ENCODE measurements at regions not wholly inside any gene's neighbourhood (a gene's known extent, or its start where the extent isn't known, plus 50 kb on each side); places are given as distances from the start of the nearest gene placed in this dataset.

- Histone ChIP-seq H3K36me3 (ENCODE audit: control insufficient read depth in 2 of 2, insufficient read depth in 2 of 2, low read length in 1 of 2) (no peaks in the 10 kb centered on the region), H3K9me3 (ENCODE audit: control insufficient read depth in 2 of 2, insufficient read depth in 1 of 2, low read length in 1 of 2) (no peaks in the 10 kb centered on the region), H3K4me1 (ENCODE audit: control insufficient read depth in 2 of 2, insufficient read depth in 2 of 2, low read length in 2 of 2) (no peaks in the 10 kb centered on the region), H3K27me3 (ENCODE audit: control insufficient read depth in 2 of 2, insufficient read depth in 1 of 2, low read length in 1 of 2) (no peaks in the 10 kb centered on the region), H3K27ac (ENCODE audit: low read depth in 1 of 2, low read length in 1 of 2) (no peak overlapping the region), H3K4me3 (ENCODE audit: low read length in 2 of 2) (no peak overlapping the region)
- DNase-seq (ENCODE audit: low read depth in 6 of 9, low spot score in 9 of 9), result no peak
Measured at GRCh38 chr14:29310210-29310609, 543.6 kb downstream of the FOXG1 start.

GRCh38 chr14:29310757-29311156 lies 544.2 kb downstream of the FOXG1 start:
- WGBS, result 93% methylated on average over 1 of the region's 1 CpG
- no peaks in the 10 kb centered on the region for H3K36me3 ChIP-seq (ENCODE audit: control insufficient read depth in 2 of 2, insufficient read depth in 2 of 2, low read length in 1 of 2)
- no peak overlapping the region for H3K4me3 ChIP-seq (ENCODE audit: low read length in 2 of 2)
- no peak overlapping the region for H3K27ac ChIP-seq (ENCODE audit: low read depth in 1 of 2, low read length in 1 of 2)
- no peaks in the 10 kb centered on the region for H3K27me3 ChIP-seq (ENCODE audit: control insufficient read depth in 2 of 2, insufficient read depth in 1 of 2, low read length in 1 of 2)
- no peaks in the 10 kb centered on the region for H3K4me1 ChIP-seq (ENCODE audit: control insufficient read depth in 2 of 2, insufficient read depth in 2 of 2, low read length in 2 of 2)
- H3K9me3 ChIP-seq (ENCODE audit: control insufficient read depth in 2 of 2, insufficient read depth in 1 of 2, low read length in 1 of 2), result no peaks in the 10 kb centered on the region
- no peak for DNase-seq (ENCODE audit: low read depth in 6 of 9, low spot score in 9 of 9)

- Histone ChIP-seq H3K4me3 (ENCODE audit: low read length in 2 of 2) (no peak overlapping the region), H3K4me1 (ENCODE audit: control insufficient read depth in 2 of 2, insufficient read depth in 2 of 2, low read length in 2 of 2) (no peaks in the 10 kb centered on the region), H3K27me3 (ENCODE audit: control insufficient read depth in 2 of 2, insufficient read depth in 1 of 2, low read length in 1 of 2) (no peaks in the 10 kb centered on the region), H3K9me3 (ENCODE audit: control insufficient read depth in 2 of 2, insufficient read depth in 1 of 2, low read length in 1 of 2) (no peaks in the 10 kb centered on the region), H3K36me3 (ENCODE audit: control insufficient read depth in 2 of 2, insufficient read depth in 2 of 2, low read length in 1 of 2) (no peaks in the 10 kb centered on the region), H3K27ac (ENCODE audit: low read depth in 1 of 2, low read length in 1 of 2) (no peak overlapping the region)
- DNase-seq (ENCODE audit: low read depth in 6 of 9, low spot score in 9 of 9), result no peak
- 74% methylated on average over 2 of the region's 2 CpGs for WGBS
Measured at GRCh38 chr14:29311983-29312382, 545.4 kb downstream of the FOXG1 start.

- Histone ChIP-seq H3K9me3 (ENCODE audit: control insufficient read depth in 2 of 2, insufficient read depth in 1 of 2, low read length in 1 of 2) (no peaks in the 10 kb centered on the region), H3K4me3 (ENCODE audit: low read length in 2 of 2) (no peak overlapping the region), H3K4me1 (ENCODE audit: control insufficient read depth in 2 of 2, insufficient read depth in 2 of 2, low read length in 2 of 2) (no peaks in the 10 kb centered on the region), H3K36me3 (ENCODE audit: control insufficient read depth in 2 of 2, insufficient read depth in 2 of 2, low read length in 1 of 2) (no peaks in the 10 kb centered on the region), H3K27me3 (ENCODE audit: control insufficient read depth in 2 of 2, insufficient read depth in 1 of 2, low read length in 1 of 2) (no peaks in the 10 kb centered on the region), H3K27ac (ENCODE audit: low read depth in 1 of 2, low read length in 1 of 2) (no peak overlapping the region)
- no peak for DNase-seq (ENCODE audit: low read depth in 6 of 9, low spot score in 9 of 9)
- 69% methylated on average over 2 of the region's 2 CpGs for WGBS
Measured at GRCh38 chr14:29316936-29317335, 550.3 kb downstream of the FOXG1 start.

- no peaks in the 10 kb centered on the region for H3K4me1 ChIP-seq (ENCODE audit: control insufficient read depth in 2 of 2, insufficient read depth in 2 of 2, low read length in 2 of 2)
- H3K27ac ChIP-seq (ENCODE audit: low read depth in 1 of 2, low read length in 1 of 2), result no peak overlapping the region
- no peaks in the 10 kb centered on the region for H3K27me3 ChIP-seq (ENCODE audit: control insufficient read depth in 2 of 2, insufficient read depth in 1 of 2, low read length in 1 of 2)
- H3K9me3 ChIP-seq (ENCODE audit: control insufficient read depth in 2 of 2, insufficient read depth in 1 of 2, low read length in 1 of 2), result no peaks in the 10 kb centered on the region
- DNase-seq (ENCODE audit: low read depth in 6 of 9, low spot score in 9 of 9), result no peak
- 86% methylated on average over 1 of the region's 1 CpG for WGBS
- H3K36me3 ChIP-seq (ENCODE audit: control insufficient read depth in 2 of 2, insufficient read depth in 2 of 2, low read length in 1 of 2), result no peaks in the 10 kb centered on the region
- no peak overlapping the region for H3K4me3 ChIP-seq (ENCODE audit: low read length in 2 of 2)
Measured at GRCh38 chr14:29317423-29317822, 550.8 kb downstream of the FOXG1 start.

GRCh38 chr14:29320286-29320685 lies 553.7 kb downstream of the FOXG1 start:
- Histone ChIP-seq H3K4me1 (ENCODE audit: control insufficient read depth in 2 of 2, insufficient read depth in 2 of 2, low read length in 2 of 2) (no peaks in the 10 kb centered on the region), H3K27ac (ENCODE audit: low read depth in 1 of 2, low read length in 1 of 2) (no peak overlapping the region), H3K4me3 (ENCODE audit: low read length in 2 of 2) (no peak overlapping the region), H3K27me3 (ENCODE audit: control insufficient read depth in 2 of 2, insufficient read depth in 1 of 2, low read length in 1 of 2) (no peaks in the 10 kb centered on the region), H3K36me3 (ENCODE audit: control insufficient read depth in 2 of 2, insufficient read depth in 2 of 2, low read length in 1 of 2) (no peaks in the 10 kb centered on the region), H3K9me3 (ENCODE audit: control insufficient read depth in 2 of 2, insufficient read depth in 1 of 2, low read length in 1 of 2) (no peaks in the 10 kb centered on the region)
- DNase-seq (ENCODE audit: low read depth in 6 of 9, low spot score in 9 of 9), result no peak
- 100% methylated on average over 1 of the region's 1 CpG for WGBS

- DNase-seq (ENCODE audit: low read depth in 6 of 9, low spot score in 9 of 9), result no peak
- Histone ChIP-seq H3K9me3 (ENCODE audit: control insufficient read depth in 2 of 2, insufficient read depth in 1 of 2, low read length in 1 of 2) (no peaks in the 10 kb centered on the region), H3K4me3 (ENCODE audit: low read length in 2 of 2) (no peak overlapping the region), H3K27me3 (ENCODE audit: control insufficient read depth in 2 of 2, insufficient read depth in 1 of 2, low read length in 1 of 2) (no peaks in the 10 kb centered on the region), H3K4me1 (ENCODE audit: control insufficient read depth in 2 of 2, insufficient read depth in 2 of 2, low read length in 2 of 2) (no peaks in the 10 kb centered on the region), H3K27ac (ENCODE audit: low read depth in 1 of 2, low read length in 1 of 2) (no peak overlapping the region), H3K36me3 (ENCODE audit: control insufficient read depth in 2 of 2, insufficient read depth in 2 of 2, low read length in 1 of 2) (no peaks in the 10 kb centered on the region)
Measured at GRCh38 chr14:29321646-29322045, 555.1 kb downstream of the FOXG1 start.

- WGBS, result 94% methylated on average over 3 of the region's 3 CpGs
- Histone ChIP-seq H3K36me3 (ENCODE audit: control insufficient read depth in 2 of 2, insufficient read depth in 2 of 2, low read length in 1 of 2) (no peaks in the 10 kb centered on the region), H3K9me3 (ENCODE audit: control insufficient read depth in 2 of 2, insufficient read depth in 1 of 2, low read length in 1 of 2) (no peaks in the 10 kb centered on the region), H3K27me3 (ENCODE audit: control insufficient read depth in 2 of 2, insufficient read depth in 1 of 2, low read length in 1 of 2) (no peaks in the 10 kb centered on the region), H3K27ac (ENCODE audit: low read depth in 1 of 2, low read length in 1 of 2) (no peak overlapping the region), H3K4me3 (ENCODE audit: low read length in 2 of 2) (no peak overlapping the region), H3K4me1 (ENCODE audit: control insufficient read depth in 2 of 2, insufficient read depth in 2 of 2, low read length in 2 of 2) (no peaks in the 10 kb centered on the region)
- no peak for DNase-seq (ENCODE audit: low read depth in 6 of 9, low spot score in 9 of 9)
Measured at GRCh38 chr14:29339494-29340172, 573.0 kb downstream of the FOXG1 start.

- H3K27me3 ChIP-seq (ENCODE audit: control insufficient read depth in 2 of 2, insufficient read depth in 1 of 2, low read length in 1 of 2), result no peaks in the 10 kb centered on the region
- DNase-seq (ENCODE audit: low read depth in 6 of 9, low spot score in 9 of 9), result no peak
- no peaks in the 10 kb centered on the region for H3K4me1 ChIP-seq (ENCODE audit: control insufficient read depth in 2 of 2, insufficient read depth in 2 of 2, low read length in 2 of 2)
- H3K36me3 ChIP-seq (ENCODE audit: control insufficient read depth in 2 of 2, insufficient read depth in 2 of 2, low read length in 1 of 2), result no peaks in the 10 kb centered on the region
- WGBS, result 82% methylated on average over 1 of the region's 1 CpG
- H3K9me3 ChIP-seq (ENCODE audit: control insufficient read depth in 2 of 2, insufficient read depth in 1 of 2, low read length in 1 of 2), result no peaks in the 10 kb centered on the region
- no peak overlapping the region for H3K4me3 ChIP-seq (ENCODE audit: low read length in 2 of 2)
- no peak overlapping the region for H3K27ac ChIP-seq (ENCODE audit: low read depth in 1 of 2, low read length in 1 of 2)
Measured at GRCh38 chr14:29348504-29348903, 579.1 kb downstream of the PRKD1 start.

- no peaks in the 10 kb centered on the region for H3K4me1 ChIP-seq (ENCODE audit: control insufficient read depth in 2 of 2, insufficient read depth in 2 of 2, low read length in 2 of 2)
- WGBS, result 84% methylated on average over 3 of the region's 3 CpGs
- no peaks in the 10 kb centered on the region for H3K27me3 ChIP-seq (ENCODE audit: control insufficient read depth in 2 of 2, insufficient read depth in 1 of 2, low read length in 1 of 2)
- H3K36me3 ChIP-seq (ENCODE audit: control insufficient read depth in 2 of 2, insufficient read depth in 2 of 2, low read length in 1 of 2), result no peaks in the 10 kb centered on the region
- no peak for DNase-seq (ENCODE audit: low read depth in 6 of 9, low spot score in 9 of 9)
- H3K9me3 ChIP-seq (ENCODE audit: control insufficient read depth in 2 of 2, insufficient read depth in 1 of 2, low read length in 1 of 2), result no peaks in the 10 kb centered on the region
- no peak overlapping the region for H3K4me3 ChIP-seq (ENCODE audit: low read length in 2 of 2)
- no peak overlapping the region for H3K27ac ChIP-seq (ENCODE audit: low read depth in 1 of 2, low read length in 1 of 2)
Measured at GRCh38 chr14:29350496-29350895, 577.2 kb downstream of the PRKD1 start.

Data from thymus (tissue), 11 donors.